HG02798 (cell line): ENCODE measurements at regions not wholly inside any gene's neighbourhood (a gene's known extent, or its start where the extent isn't known, plus 50 kb on each side); places are given as distances from the start of the nearest gene placed in this dataset.
A peak's percentile ranks its signal among the peaks of the same experiment; 100 is the strongest.

Experiments
- ATAC-seq: cut with Tn5 transposase; IDR thresholded peaks from one replicate; pipeline ENCODE4 v1.9.1; 2021; ENCODE audit warnings: mild to moderate bottlenecking; ENCODE audit not compliant: unreplicated experiment, poor library complexity

- ATAC-seq: peak; percentile 86
Measured at GRCh38 chr3:117479095-117479494, 769.5 kb downstream of the TUSC7 start.

DNA sequence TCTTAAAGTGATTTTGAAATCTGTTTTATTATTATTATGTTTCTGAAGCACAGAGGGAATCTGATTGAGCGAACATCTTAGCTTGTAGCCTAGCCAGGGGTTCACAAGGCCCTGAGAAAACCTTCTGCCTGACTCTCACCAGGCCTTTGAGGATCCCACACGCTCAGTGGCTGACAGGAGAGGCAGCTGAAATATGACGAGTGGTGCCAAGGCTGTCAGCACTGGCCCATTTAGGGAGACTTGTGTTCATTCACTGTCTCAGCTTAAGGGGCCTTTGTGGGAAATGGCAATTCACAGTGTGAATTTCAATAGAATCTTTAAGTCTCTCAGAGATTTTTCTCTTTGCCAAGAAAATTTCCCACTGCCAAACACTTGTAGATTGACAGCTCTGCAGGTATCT, 770.9 kb downstream of the TUSC7 start:
- peak; percentile 26 for ATAC-seq

- no peak for ATAC-seq
Measured at GRCh38 chr3:117480972-117481371, 771.4 kb downstream of the TUSC7 start.

GRCh38 chr3:117483839-117484238, 774.3 kb downstream of the TUSC7 start:
- no peak for ATAC-seq

GRCh38 chr3:117485841-117486240, 776.3 kb downstream of the TUSC7 start:
- ATAC-seq: peak; percentile 58

- ATAC-seq: peak; percentile 82
Measured at GRCh38 chr3:117486719-117487716, 777.4 kb downstream of the TUSC7 start.

- no peak for ATAC-seq
Measured at GRCh38 chr3:117488983-117489382, 779.4 kb downstream of the TUSC7 start.

GRCh38 chr3:117489663-117490079, 780.1 kb downstream of the TUSC7 start:
- no peak for ATAC-seq

DNA sequence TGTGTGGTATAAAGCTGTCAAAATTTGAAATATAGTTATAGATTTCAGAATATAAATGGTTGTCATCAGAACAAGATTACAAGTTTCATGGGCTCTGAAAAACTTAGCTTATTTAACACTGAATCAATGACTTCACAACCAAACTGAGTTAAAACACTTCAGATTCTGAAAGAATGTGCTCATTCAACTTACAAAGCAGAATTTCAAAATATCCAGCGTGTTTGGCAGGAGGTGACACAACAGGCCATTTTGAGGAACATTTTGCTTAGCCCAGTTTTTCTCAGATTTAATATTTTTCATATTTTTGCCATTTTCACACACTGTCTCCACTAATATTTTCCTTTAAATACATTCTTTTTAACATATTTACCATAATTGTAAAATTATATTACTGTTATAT, 781.1 kb downstream of the TUSC7 start:
- ATAC-seq: no peak

DNA sequence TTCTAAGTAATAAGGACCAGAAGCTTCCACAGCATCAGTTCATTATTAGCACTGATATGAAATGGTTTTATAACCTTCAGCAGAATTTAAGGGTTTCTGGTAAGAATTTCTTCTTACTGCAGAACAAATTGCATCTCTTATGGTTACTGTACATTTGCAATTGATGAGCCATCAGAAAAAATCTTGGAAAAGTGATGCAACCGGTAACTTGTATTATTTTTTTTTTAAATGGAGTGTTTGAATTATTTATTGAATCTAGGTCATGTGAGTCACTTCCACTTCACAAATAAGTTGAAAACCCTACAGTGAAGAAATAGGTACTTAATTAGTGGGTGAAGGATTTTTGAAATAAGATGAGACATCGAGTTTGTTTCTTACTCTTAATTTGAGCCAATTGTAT, 786.0 kb downstream of the TUSC7 start:
- no peak for ATAC-seq

GRCh38 chr3:117499189-117499870, 789.8 kb downstream of the TUSC7 start:
- ATAC-seq: peak; percentile 84

DNA sequence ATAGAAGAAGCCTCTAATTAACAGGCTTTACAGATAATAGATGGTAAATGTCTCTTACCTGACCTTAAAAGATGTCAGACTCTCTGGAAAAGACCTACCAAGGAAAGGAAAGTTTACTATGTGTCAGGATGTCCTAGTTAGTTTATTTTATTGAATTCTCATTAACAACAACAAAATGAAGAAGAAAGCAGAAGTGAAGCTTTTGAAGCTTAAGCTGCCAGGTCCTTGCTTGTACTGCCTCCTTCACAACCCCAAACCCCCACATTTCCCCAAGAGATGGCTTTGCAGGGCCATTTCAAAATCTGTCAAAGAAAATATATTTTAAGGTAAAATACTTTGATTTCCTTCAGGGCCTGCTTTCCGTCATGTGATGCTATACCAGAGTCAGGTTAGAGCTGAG, 798.4 kb downstream of the TUSC7 start:
- no peak for ATAC-seq

DNA sequence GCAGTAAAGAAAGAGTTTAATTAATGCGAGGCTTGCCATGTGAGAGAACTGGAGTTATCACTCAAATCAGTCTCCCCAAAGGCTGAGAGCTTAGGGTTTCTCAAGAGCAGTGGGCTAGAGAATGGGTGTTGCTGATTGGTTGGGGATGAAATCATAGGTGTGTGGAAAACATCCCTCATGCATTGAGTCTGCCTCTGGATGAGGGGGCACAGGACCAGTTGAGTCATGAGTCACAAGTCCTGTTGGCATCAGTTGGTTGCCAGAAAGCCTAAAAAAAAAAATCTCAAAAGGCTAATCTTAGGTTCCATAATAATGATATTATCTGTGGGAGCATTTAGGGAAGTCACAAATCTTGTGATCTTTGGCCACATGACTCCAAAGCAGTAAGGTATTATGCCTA, 800.3 kb downstream of the TUSC7 start:
- ATAC-seq: no peak

DNA sequence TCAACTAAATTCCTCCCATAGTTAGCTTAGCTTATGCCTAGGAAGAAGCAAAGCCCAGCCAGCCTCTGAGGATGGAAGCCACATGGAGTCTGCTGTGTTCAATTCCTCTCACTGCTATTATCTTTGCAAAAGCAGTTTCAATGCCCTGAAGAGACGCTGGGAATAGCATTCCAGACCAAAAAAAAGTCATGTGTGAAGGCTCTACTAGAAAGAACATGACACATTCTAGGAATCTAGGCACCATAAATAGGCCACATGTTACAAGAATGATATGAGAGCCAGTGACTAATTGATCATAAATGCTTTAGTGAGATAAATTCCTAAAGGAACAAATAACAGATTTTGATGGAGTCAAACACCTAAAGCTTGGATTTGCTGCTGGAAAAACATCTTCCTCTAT, 800.8 kb downstream of the TUSC7 start:
- no peak for ATAC-seq

DNA sequence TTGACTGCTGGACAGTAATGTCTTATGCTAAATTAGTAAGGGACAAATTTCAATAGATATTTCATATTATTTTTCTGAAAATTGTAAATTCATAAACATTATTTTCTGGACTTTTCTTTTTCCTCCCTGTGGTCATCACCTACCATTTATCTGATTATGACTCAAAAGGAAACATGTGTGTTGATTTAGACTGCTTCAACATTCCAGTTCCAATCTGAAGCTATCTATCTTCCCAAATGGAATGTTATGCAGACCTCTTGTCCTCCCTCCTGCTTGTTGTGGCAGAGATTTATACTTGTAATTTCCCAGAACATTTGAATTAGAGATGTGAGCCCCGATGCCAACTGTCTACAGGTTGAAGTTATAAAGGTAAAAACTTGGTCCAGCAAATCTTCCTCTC, 803.4 kb downstream of the TUSC7 start:
- ATAC-seq: no peak

- ATAC-seq: no peak
Measured at GRCh38 chr3:117515309-117515708, 805.7 kb downstream of the TUSC7 start.

DNA sequence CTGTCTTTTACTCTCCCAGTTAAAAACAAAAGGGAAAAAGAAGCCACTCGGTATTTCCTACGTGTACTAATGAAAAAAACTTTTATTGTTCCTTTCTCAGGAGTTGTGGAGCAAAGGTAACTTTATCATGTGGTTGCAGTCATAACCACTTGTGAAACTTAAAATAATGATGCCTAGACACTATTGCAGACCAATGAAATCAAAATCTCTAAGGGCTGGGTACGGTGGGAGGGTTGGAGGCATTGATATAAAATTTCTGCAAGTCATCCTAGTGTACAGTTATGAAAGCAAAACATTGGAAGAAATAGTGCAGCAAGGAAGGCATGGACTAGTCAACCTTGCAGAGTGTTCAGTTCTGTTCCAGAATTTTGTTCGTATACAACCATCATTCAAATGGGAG, 808.8 kb downstream of the TUSC7 start:
- ATAC-seq: no peak

GRCh38 chr3:117519776-117520175, 810.2 kb downstream of the TUSC7 start:
- no peak for ATAC-seq

- ATAC-seq: no peak
Measured at GRCh38 chr3:117520582-117520981, 811.0 kb downstream of the TUSC7 start.

DNA sequence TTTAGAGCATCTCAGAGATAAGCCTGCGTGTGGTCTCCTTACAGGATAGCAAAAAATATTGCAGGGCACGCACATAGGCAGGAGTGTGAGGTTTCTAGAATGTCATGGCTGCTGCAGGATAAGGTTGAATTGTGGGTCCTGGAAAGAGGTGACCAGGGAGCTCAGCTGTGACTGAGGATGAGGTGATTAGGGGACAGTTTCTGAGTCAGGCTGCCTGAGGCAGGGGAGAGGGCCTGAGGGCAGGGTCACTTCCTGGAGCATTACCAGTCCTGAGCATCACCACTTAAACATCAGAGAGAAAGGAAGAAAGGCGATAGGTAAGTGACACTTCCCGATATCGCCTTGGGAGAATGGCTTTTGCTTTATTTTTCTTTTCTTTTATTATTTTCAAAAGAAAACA, 813.8 kb downstream of the TUSC7 start:
- no peak for ATAC-seq

DNA sequence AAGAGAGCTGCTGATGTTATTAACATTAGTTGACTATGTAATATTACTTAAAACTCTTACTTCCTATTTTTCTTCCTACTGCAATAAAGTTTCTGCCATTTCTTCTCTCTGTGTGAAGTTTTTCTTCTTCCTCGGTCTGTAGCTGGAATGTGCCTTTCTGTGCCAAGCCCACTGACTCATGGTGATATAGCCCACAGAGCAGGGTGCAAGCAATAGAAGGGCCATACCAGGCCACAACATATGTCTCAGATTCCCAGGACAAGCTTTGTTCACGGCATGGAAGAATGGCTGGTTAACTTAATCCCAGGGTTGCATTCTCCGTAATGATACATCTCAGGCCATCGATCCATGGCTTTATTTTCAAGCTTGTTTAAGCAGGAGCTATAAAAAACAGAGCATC, 815.3 kb downstream of the TUSC7 start:
- no peak for ATAC-seq
